GM23338 (cell line): ENCODE measurements at regions not wholly inside any gene's neighbourhood (a gene's known extent, or its start where the extent isn't known, plus 50 kb on each side); places are given as distances from the start of the nearest gene placed in this dataset.

Source experiments
- ATAC-seq: fragments of 200-7000 bp; cut with Tn5 transposase; 3 replicates; pipeline ENCODE4 v1.9.1; 2020
- DNase-seq: peaks from one replicate; pipeline ENCODE4 v3.0.0-alpha.2; 2015; ENCODE audit warnings: low spot score
- H2AFZ ChIP-seq: fragments of 200-600 bp; sonication (generic); 2 replicates; pipeline ENCODE4 v1.8.0; 2016; ENCODE audit warnings: antibody characterized with exemption, mild to moderate bottlenecking, moderate library complexity
- H3F3A ChIP-seq: fragments of 200-600 bp; sonication (generic); replicated peaks from 2 replicates; pipeline ENCODE4 v1.8.0; 2017; ENCODE audit warnings: antibody characterized with exemption, mixed run types, low read depth
- H3K27ac ChIP-seq: fragments of 200-600 bp; sonication (generic); 2 replicates; pipeline ENCODE4 v1.6.1; 2016; ENCODE audit warnings: low read depth
- H3K27me3 ChIP-seq: fragments of 200-600 bp; sonication (generic); 2 replicates; pipeline ENCODE4 v1.8.0; 2016; ENCODE audit warnings: mild to moderate bottlenecking, mixed run types, moderate library complexity; ENCODE audit not compliant: insufficient read depth
- H3K36me3 ChIP-seq: fragments of 200-600 bp; sonication (generic); 2 replicates; pipeline ENCODE4 v1.8.0; 2016; ENCODE audit warnings: mild to moderate bottlenecking; ENCODE audit not compliant: insufficient read depth
- H3K4me1 ChIP-seq: fragments of 200-600 bp; sonication (generic); 2 replicates; pipeline ENCODE4 v1.8.0; 2016; ENCODE audit warnings: mild to moderate bottlenecking, moderate library complexity; ENCODE audit not compliant: insufficient read depth
- H3K4me2 ChIP-seq: fragments of 200-600 bp; sonication (generic); 2 replicates; pipeline ENCODE4 v1.7.1; 2017; ENCODE audit warnings: mixed run types
- H3K4me3 ChIP-seq: fragments of 200-600 bp; sonication (generic); 2 replicates; pipeline ENCODE4 v1.6.1; 2016; ENCODE audit warnings: mixed run types
- H3K79me2 ChIP-seq: fragments of 200-600 bp; sonication (generic); replicated peaks from 2 replicates; pipeline ENCODE4 v1.8.0; 2017; ENCODE audit warnings: mild to moderate bottlenecking; ENCODE audit not compliant: insufficient read depth
- H3K9me2 ChIP-seq: fragments of 200-600 bp; sonication (generic); 2 replicates; pipeline ENCODE4 v1.8.0; 2017; ENCODE audit not compliant: insufficient read depth
- H4K20me1 ChIP-seq: fragments of 200-600 bp; sonication (generic); replicated peaks from 2 replicates; pipeline ENCODE4 v1.8.0; 2017; ENCODE audit warnings: mild to moderate bottlenecking; ENCODE audit not compliant: insufficient read depth
- H3K27ac Mint-ChIP-seq: 2 replicates; pipeline ENCODE4 v1.8.0; 2020; ENCODE audit warnings: inconsistent platforms, mild to moderate bottlenecking, moderate library complexity, mixed read lengths
- H3K27me3 Mint-ChIP-seq: 3 replicates; pipeline ENCODE4 v1.8.0; 2022; ENCODE audit warnings: low read depth, mild to moderate bottlenecking, moderate library complexity, mixed read lengths, inconsistent platforms; ENCODE audit not compliant: insufficient read depth, poor library complexity
- H3K36me3 Mint-ChIP-seq: 3 replicates; pipeline ENCODE4 v1.8.0; 2021; ENCODE audit warnings: low read depth, mild to moderate bottlenecking, inconsistent platforms, moderate library complexity, mixed read lengths
- H3K4me1 Mint-ChIP-seq: 3 replicates; pipeline ENCODE4 v1.8.0; 2020; ENCODE audit warnings: mild to moderate bottlenecking, inconsistent platforms, mixed read lengths
- H3K4me3 Mint-ChIP-seq: 3 replicates; pipeline ENCODE4 v1.8.0; 2021; ENCODE audit warnings: moderate library complexity, mild to moderate bottlenecking, inconsistent platforms, mixed read lengths
- H3K9me3 Mint-ChIP-seq: 3 replicates; pipeline ENCODE4 v1.8.0; 2020; ENCODE audit warnings: moderate library complexity, mild to moderate bottlenecking, inconsistent platforms, mixed read lengths
- CTCF ChIP-seq, 2 experiments: fragments of 200-600 bp in 1 of 2; sonication (generic) in 1 of 2; conservative IDR thresholded peaks; 2 replicates each; pipeline versions ENCODE4 v1.5.1 to v1.6.1; 2016 to 2017; ENCODE audit warnings: antibody characterized with exemption in 2 of 2, low read depth in 2 of 2, mild to moderate bottlenecking in 2 of 2, moderate library complexity in 1 of 2
- ETS1 ChIP-seq: IDR thresholded peaks from 2 replicates; pipeline ENCODE4 v1.6.1; 2016; ENCODE audit warnings: antibody characterized with exemption
- EZH2phosphoT487 ChIP-seq: fragments of 200-600 bp; sonication (generic); IDR thresholded peaks from one replicate; pipeline ENCODE4 v1.8.1; 2018; ENCODE audit warnings: antibody characterized with exemption; ENCODE audit not compliant: unreplicated experiment
- JUNB ChIP-seq: IDR thresholded peaks from one replicate; pipeline ENCODE4 v1.6.1; 2016; ENCODE audit warnings: antibody characterized with exemption; ENCODE audit not compliant: unreplicated experiment
- ZNF462 ChIP-seq: fragments of 250-450 bp; sonication (Bioruptor Pico); IDR thresholded peaks from 2 replicates; pipeline ENCODE4 v1.5.0; 2020; ENCODE audit warnings: mild to moderate bottlenecking, moderate library complexity

DNA sequence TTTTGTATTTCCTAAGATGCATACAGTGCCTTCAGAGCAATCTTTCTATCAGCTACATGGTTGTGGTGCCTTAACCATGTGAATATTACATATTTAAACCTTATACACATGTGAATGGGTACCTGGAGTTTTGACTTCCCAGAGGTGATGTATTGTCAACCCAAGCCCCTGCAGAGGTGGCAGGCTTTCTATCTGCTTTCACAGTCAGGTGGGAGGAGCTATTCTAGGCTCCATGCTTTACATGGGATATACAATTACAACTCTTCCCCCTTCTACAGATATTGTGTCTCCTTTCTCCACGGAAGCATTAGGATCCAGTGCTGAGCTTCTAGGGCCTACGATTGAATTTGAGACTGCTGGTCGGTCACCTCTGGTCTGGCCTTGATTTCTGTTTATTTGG is 89.8 kb upstream of the TUT7 start:
- TF ChIP-seq ETS1 (no peak), ZNF462 (CRISPR knock-in tag) (no peak), EZH2phosphoT487 (no peak)
- no peaks in the 10 kb centered on the region for H3K27me3 ChIP-seq
- H4K20me1 ChIP-seq: no peaks in the 10 kb centered on the region
- no peaks in the 10 kb centered on the region for H3K79me2 ChIP-seq
- no peak overlapping the region for H3K4me3 ChIP-seq
- H3F3A ChIP-seq: no peaks in the 10 kb centered on the region
- Mint-ChIP-seq H3K27me3 (peaks cover 2% of the 10 kb centered on the region), H3K4me3 (no peak overlapping the region), H3K27ac (peak overlapping the region; percentile 62; the same call in 1 of the 2 replicates), H3K9me3 (no peaks in the 10 kb centered on the region), H3K36me3 (no peaks in the 10 kb centered on the region), H3K4me1 (peaks cover 8% of the 10 kb centered on the region)
- no peak overlapping the region for H3K4me2 ChIP-seq
- ATAC-seq (peak; percentile 79), DNase-seq (peak; percentile 41)
- no peaks in the 10 kb centered on the region for H3K4me1 ChIP-seq
- H2AFZ ChIP-seq: peak overlapping the region; percentile 28; the same call in 1 of the 2 replicates
- H3K9me2 ChIP-seq: no peaks in the 10 kb centered on the region
- no peak overlapping the region for H3K27ac ChIP-seq
- no peaks in the 10 kb centered on the region for H3K36me3 ChIP-seq

GRCh38 chr9:86434039-86434726 is 80.0 kb upstream of the TUT7 start:
- no peak overlapping the region for H3K4me3 ChIP-seq
- no peaks in the 10 kb centered on the region for H3K79me2 ChIP-seq
- H3K4me1 ChIP-seq: peaks cover 8% of the 10 kb centered on the region; the same call in 1 of the 2 replicates
- H3K36me3 ChIP-seq: no peaks in the 10 kb centered on the region
- no peaks in the 10 kb centered on the region for H3K27me3 ChIP-seq
- Mint-ChIP-seq H3K4me1 (peaks cover 11% of the 10 kb centered on the region), H3K4me3 (no peak overlapping the region), H3K9me3 (peaks cover 11% of the 10 kb centered on the region), H3K27me3 (no peaks in the 10 kb centered on the region), H3K27ac (no peak overlapping the region), H3K36me3 (peaks cover 7% of the 10 kb centered on the region; the same call in 2 of the 3 replicates)
- H3K27ac ChIP-seq: no peak overlapping the region
- no peak for TF ChIP-seq JUNB
- TF ChIP-seq CTCF (conservative IDR thresholded peaks at IDR 0.05; ENCODE audit: low read depth in 2 of 2): peak; percentile 79 to 96
- no peak overlapping the region for H3K4me2 ChIP-seq
- peak; percentile 78 for DNase-seq
- no peaks in the 10 kb centered on the region for H4K20me1 ChIP-seq
- peak; percentile 72 for ATAC-seq
- H3K9me2 ChIP-seq: no peaks in the 10 kb centered on the region
- H3F3A ChIP-seq: no peaks in the 10 kb centered on the region
- peak overlapping the region; percentile 60 for H2AFZ ChIP-seq
